ENCODE measurements at regions not wholly inside any gene's neighbourhood (a gene's known extent, or its start where the extent isn't known, plus 50 kb on each side); places are given as distances from the start of the nearest gene placed in this dataset.

- DNase-seq = no peak
These were observed 523.9 kb downstream of the EFNB2 start for GRCh38 chr13:106011600-106011999.

GRCh38 chr13:106010836-106011235, 524.6 kb downstream of the EFNB2 start:
- no peak for DNase-seq

GRCh38 chr13:106008540-106008939, 526.9 kb downstream of the EFNB2 start:
- no peak for DNase-seq

- DNase-seq = no peak
These were observed 528.3 kb downstream of the EFNB2 start for GRCh38 chr13:106007156-106007555.

GRCh38 chr13:106003651-106004050, 531.8 kb downstream of the EFNB2 start:
- DNase-seq = no peak

- DNase-seq = no peak
These were observed 534.0 kb downstream of the EFNB2 start for GRCh38 chr13:106001443-106001842.

- DNase-seq = no peak
These were observed 537.6 kb downstream of the EFNB2 start for GRCh38 chr13:105997581-105998550.

- no peak for DNase-seq
These were observed 539.0 kb downstream of the EFNB2 start for GRCh38 chr13:105996391-105997025.

GRCh38 chr13:105994340-105994739, 541.1 kb downstream of the EFNB2 start:
- no peak for DNase-seq

GRCh38 chr13:105991622-105992277, 543.7 kb downstream of the EFNB2 start:
- DNase-seq = no peak

GRCh38 chr13:105991131-105991530, 544.3 kb downstream of the EFNB2 start:
- no peak for DNase-seq

GRCh38 chr13:105990256-105990958, 545.1 kb downstream of the EFNB2 start:
- DNase-seq = no peak

- no peak for DNase-seq
These were observed 550.8 kb downstream of the EFNB2 start for GRCh38 chr13:105984646-105985045.

GRCh38 chr13:105984236-105984635, 551.2 kb downstream of the EFNB2 start:
- DNase-seq = no peak

- no peak for DNase-seq
These were observed 553.1 kb downstream of the EFNB2 start for GRCh38 chr13:105982219-105982930.

- DNase-seq = no peak
These were observed 556.1 kb downstream of the EFNB2 start for GRCh38 chr13:105979131-105980011.

- no peak for DNase-seq
These were observed 561.1 kb downstream of the EFNB2 start for GRCh38 chr13:105974380-105974779.

- DNase-seq = no peak
These were observed 562.5 kb downstream of the EFNB2 start for GRCh38 chr13:105972811-105973590.

GRCh38 chr13:105972306-105972721, 563.1 kb downstream of the EFNB2 start:
- DNase-seq = no peak

- DNase-seq = no peak
These were observed 563.7 kb downstream of the EFNB2 start for GRCh38 chr13:105971738-105972137.

Measured in CD4-positive, alpha-beta T cell treated with Interleukin-6 for 4 hours (primary cell).